ENCODE measurements at regions not wholly inside any gene's neighbourhood (a gene's known extent, or its start where the extent isn't known, plus 50 kb on each side); places are given as distances from the start of the nearest gene placed in this dataset.
"Not testable (repeated sequence)": the region's sequence is repeated elsewhere in the genome, so short reads cannot be mapped to it uniquely, and the experiment has no call there.

GRCh38 chr4:10275696-10276095, 159.1 kb upstream of the WDR1 start:
- no peak for DNase-seq

GRCh38 chr4:10273030-10273429, 156.4 kb upstream of the WDR1 start:
- no peak for DNase-seq

DNA sequence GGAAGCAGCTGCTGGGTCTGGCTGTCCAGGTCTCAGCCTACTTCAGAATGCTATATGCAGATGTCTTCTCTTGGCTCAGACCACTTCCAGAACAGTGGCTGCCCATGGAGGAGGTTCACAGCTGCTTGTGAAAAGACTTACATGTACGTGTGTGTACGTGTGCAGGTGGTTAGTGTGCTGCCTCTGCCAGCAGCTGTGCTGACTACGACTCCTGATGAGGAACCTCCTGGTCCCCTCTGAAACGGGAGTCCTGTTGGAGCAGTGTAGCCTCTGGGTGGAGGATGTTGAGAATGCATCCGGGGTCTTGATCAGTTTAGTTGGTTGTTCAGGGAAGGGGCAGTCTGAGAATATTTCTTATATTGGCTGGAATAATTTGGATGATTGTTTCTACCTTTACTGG, 155.9 kb upstream of the WDR1 start:
- no peak for DNase-seq

DNA sequence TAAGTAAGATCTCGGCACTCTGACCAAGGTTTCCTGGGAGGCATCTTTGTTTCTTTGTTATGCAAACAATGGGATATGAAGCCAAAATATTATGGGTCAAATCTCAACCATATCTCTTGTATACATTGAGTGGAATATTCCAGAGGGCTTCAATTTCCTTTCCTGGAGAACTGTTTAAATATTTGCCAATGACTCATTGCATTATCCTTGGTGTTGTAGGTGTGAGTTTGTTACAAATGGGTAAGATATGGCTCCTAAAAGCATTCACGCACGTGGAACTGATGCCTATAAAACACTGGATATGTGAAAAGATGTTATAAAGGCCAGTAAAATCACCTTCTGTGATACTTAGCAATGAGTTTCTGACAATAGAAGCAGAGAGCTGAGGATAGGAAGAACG, 150.5 kb upstream of the WDR1 start:
- no peak for DNase-seq

DNA sequence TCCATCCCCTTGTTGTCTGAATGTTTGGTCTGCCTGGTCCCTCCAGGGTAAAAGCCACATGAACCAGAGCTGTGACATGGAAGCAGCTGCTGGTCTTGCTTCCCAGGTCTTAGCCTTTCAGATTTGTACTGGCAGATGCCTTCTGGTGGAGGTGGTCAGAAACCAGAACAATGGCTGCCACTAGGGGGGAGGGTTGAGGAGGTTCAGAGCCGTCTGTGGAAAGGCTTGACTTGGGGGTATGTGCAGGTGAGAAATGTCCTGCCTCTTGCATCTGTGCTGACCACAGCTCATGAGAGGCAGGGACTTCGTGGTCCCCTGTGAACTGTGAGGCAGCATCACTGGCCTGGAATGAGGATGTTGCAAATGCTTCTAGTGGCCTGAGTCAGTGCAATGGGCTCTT, 144.2 kb upstream of the WDR1 start:
- DNase-seq: no peak

DNA sequence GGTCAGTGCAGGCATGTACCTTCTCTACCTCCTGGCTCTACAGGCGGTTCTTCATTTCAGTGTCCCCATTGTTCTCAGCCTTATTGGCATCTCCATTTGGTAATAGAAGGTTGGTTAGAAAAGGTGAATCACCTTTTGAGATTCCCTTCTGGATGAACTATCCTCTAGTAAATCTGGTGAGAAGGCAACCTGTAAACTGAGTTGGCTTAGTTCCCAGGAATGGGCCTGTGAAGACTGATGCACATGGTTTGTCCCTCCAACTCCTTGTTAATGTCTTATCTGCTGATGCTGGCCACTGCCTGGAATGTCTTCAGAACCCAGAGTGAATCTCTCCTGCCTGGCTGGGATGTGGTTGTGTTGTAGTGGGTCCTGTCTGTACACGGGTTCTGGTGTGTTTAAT, 143.4 kb upstream of the WDR1 start:
- DNase-seq: no peak

GRCh38 chr4:10256203-10256602, 139.6 kb upstream of the WDR1 start:
- DNase-seq: no peak

DNA sequence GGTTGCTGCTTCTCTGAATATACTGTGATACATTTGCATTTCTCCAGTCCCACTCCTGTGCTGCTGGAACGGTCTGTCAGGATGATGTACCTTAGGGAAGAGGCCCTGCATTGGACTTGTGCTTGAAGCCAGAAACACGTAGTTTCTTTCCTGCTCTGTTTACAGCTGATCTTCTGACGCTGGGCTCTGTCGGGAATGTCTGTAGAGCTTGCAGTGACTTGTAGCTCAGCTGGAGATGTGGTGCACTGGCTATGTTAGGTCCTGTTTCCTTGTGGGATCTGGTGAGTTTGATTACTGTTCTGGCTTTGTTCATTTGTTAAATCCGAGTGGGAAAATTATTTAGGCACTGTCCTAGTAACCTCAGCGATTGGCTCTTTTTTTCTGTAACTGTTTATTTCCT, 137.2 kb upstream of the WDR1 start:
- DNase-seq: no peak

- DNase-seq: no peak
Observed at GRCh38 chr4:10245751-10246150, 129.2 kb upstream of the WDR1 start.

GRCh38 chr4:10243856-10244255, 127.3 kb upstream of the WDR1 start:
- no peak for DNase-seq

DNA sequence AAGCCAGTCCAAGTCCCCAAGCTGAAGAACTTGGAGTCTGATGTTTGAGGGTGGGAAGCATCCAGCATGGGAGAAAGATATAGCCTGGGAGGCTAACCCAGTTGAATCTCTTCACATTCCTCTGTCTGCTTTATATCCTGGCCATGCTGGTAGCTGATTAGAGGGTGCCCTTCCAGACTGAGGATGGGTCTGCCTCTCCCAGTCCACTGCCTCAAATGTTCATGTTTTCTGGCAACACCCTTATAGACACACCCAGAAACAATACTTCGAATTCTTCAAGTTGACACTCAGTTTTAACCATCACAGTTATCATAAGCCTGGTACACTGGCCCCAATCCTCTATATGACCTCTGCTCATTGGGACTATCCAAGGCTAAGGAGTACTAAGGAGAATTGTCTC, 124.1 kb upstream of the WDR1 start:
- DNase-seq: no peak

- DNase-seq: no peak
Observed at GRCh38 chr4:10239982-10240654, 123.5 kb upstream of the WDR1 start.

DNA sequence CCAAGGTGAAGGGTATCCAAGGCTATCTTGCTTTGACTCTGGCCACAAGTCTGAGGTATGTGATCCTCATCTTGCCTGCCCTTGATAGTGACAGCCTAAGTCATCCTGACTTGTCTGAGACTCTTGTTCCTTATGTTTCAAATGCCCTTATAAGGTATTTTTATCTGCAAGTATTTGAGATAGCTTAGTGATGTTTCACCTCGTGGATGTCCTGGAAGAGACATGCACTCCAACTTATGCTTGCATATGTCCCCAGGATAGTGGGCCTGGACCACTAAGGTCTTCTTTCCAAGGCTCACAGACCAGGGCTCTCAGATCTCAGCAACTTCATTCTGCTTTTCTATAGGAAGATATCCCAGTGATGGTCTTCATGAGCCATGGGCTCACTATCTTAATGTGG, 120.5 kb upstream of the WDR1 start:
- no peak for DNase-seq

GRCh38 chr4:10232114-10232513, 115.5 kb upstream of the WDR1 start:
- DNase-seq: no peak

DNA sequence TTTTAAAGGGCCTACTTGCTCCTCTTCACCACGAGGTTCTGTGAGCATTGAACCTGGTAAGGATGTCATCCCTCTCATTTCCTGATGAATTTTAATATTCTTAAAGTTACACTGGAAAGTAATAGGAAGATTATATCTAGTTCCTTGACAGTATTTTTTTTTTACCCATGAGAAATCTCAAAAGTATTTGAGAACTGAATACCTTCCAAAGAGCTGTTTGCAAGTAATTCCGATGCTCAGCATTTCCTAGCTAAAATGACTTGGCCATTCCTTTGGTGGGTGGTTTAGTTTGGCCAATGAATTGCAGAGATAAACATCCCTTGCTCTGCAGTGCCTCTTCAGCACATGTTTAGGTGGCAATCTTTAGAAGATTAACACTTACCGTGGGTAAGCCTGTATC, 110.2 kb upstream of the WDR1 start:
- DNase-seq: no peak

GRCh38 chr4:10225096-10225495, 108.5 kb upstream of the WDR1 start:
- no peak for DNase-seq

- DNase-seq: no peak
Observed at GRCh38 chr4:10223782-10224181, 107.2 kb upstream of the WDR1 start.

- DNase-seq: not testable (repeated sequence)
Observed at GRCh38 chr4:10213481-10213880, 96.9 kb upstream of the WDR1 start.

GRCh38 chr4:10212901-10213300, 96.3 kb upstream of the WDR1 start:
- DNase-seq: no peak

DNA sequence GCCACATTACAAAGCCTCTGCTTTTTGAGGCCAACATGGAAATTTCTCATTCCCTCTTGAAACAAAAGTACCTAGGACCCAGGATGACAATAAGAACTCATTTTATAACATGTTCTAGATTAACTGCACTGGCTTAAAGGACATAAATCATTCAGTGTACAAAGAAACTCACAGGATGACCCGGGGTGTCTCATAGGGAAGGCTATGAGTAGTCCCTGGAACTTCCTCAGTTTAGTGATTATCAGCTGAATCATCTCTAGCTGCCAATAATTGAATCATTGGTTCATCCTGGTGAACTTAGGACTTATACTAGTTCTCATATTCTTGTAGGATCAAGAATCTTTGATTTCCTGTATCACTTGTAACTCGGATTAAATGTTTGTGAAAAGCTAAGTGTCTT, 95.8 kb upstream of the WDR1 start:
- no peak for DNase-seq

- no peak for DNase-seq
Observed at GRCh38 chr4:10207116-10207515, 90.5 kb upstream of the WDR1 start.

- no peak for DNase-seq
Observed at GRCh38 chr4:10205223-10205622, 88.6 kb upstream of the WDR1 start.

- no peak for DNase-seq
Observed at GRCh38 chr4:10204401-10205058, 87.9 kb upstream of the WDR1 start.

- no peak for DNase-seq
Observed at GRCh38 chr4:10203851-10204250, 87.3 kb upstream of the WDR1 start.
